ENCODE measurements at regions not wholly inside any gene's neighbourhood (a gene's known extent, or its start where the extent isn't known, plus 50 kb on each side); places are given as distances from the start of the nearest gene placed in this dataset.

- no peak for DNase-seq
- Histone ChIP-seq H3K27me3 (no peaks in the 10 kb centered on the region), H3K4me1 (no peaks in the 10 kb centered on the region), H3K36me3 (no peaks in the 10 kb centered on the region), H3K9me3 (no peaks in the 10 kb centered on the region), H3K27ac (no peak overlapping the region), H3K4me3 (no peak overlapping the region)
- TF ChIP-seq CTCF (IDR thresholded peaks at IDR 0.05), result no peak
- ATAC-seq, result no peak
- intact Hi-C loops (cut with DNase I), result no loop called here
Measured at GRCh38 chr1:194723067-194723466, 1536.7 kb upstream of the B3GALT2 start.

- Histone ChIP-seq H3K4me1 (no peaks in the 10 kb centered on the region), H3K27ac (no peak overlapping the region), H3K27me3 (no peaks in the 10 kb centered on the region), H3K9me3 (no peaks in the 10 kb centered on the region), H3K36me3 (no peaks in the 10 kb centered on the region), H3K4me3 (no peak overlapping the region)
- DNase-seq (no peak), ATAC-seq (no peak)
- no peak for TF ChIP-seq CTCF (IDR thresholded peaks at IDR 0.05)
- intact Hi-C loops (cut with DNase I), result no loop called here
Measured at GRCh38 chr1:194717941-194718340, 1531.5 kb upstream of the B3GALT2 start.

- no peak for DNase-seq
- H3K4me1 ChIP-seq, result no peaks in the 10 kb centered on the region
- H3K36me3 ChIP-seq, result no peaks in the 10 kb centered on the region
- intact Hi-C loops (cut with DNase I), result no loop called here
- no peak overlapping the region for H3K4me3 ChIP-seq
- TF ChIP-seq CTCF (IDR thresholded peaks at IDR 0.05), result no peak
- ATAC-seq, result no peak
- H3K9me3 ChIP-seq, result no peaks in the 10 kb centered on the region
- no peak overlapping the region for H3K27ac ChIP-seq
- no peaks in the 10 kb centered on the region for H3K27me3 ChIP-seq
Measured at GRCh38 chr1:194717334-194717733, 1530.9 kb upstream of the B3GALT2 start.

- no peaks in the 10 kb centered on the region for H3K36me3 ChIP-seq
- H3K27ac ChIP-seq, result no peak overlapping the region
- H3K4me1 ChIP-seq, result no peaks in the 10 kb centered on the region
- TF ChIP-seq CTCF (IDR thresholded peaks at IDR 0.05), result no peak
- DNase-seq (no peak), ATAC-seq (no peak)
- intact Hi-C loops (cut with DNase I), result no loop called here
- H3K9me3 ChIP-seq, result no peaks in the 10 kb centered on the region
- no peak overlapping the region for H3K4me3 ChIP-seq
- no peaks in the 10 kb centered on the region for H3K27me3 ChIP-seq
Measured at GRCh38 chr1:194710671-194711070, 1524.3 kb upstream of the B3GALT2 start.

DNA sequence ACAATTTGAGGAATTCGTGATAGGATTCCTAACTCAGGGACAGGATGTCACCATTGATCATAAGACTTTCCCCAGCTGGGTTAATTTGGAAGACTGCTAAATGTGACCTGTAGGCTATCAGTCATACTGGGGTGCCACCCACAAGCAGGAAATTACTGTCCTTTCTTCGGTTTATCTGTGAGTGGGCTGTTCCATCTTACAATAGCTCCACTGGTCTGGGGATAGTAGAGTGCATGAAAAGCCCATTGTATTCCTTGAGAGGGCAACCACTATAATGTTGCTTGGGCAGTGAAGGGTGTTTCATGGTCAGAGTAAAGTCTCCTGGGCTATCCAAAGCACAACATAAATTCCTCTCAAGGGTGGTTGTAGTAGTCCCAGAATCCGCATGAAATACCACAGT lies 1523.0 kb upstream of the B3GALT2 start:
- no peak for TF ChIP-seq CTCF (IDR thresholded peaks at IDR 0.05)
- no peak overlapping the region for H3K27ac ChIP-seq
- intact Hi-C loops (cut with DNase I), result no loop called here

More for the DNA sequence above, 1523.0 kb upstream of the B3GALT2 start:
- H3K4me3 ChIP-seq, result no peak overlapping the region
- H3K27me3 ChIP-seq, result no peaks in the 10 kb centered on the region
- no peaks in the 10 kb centered on the region for H3K4me1 ChIP-seq
- DNase-seq (no peak), ATAC-seq (no peak)
- no peaks in the 10 kb centered on the region for H3K36me3 ChIP-seq
- no peaks in the 10 kb centered on the region for H3K9me3 ChIP-seq

Measured in left lung (tissue), 4 donors.